ENCODE measurements at regions not wholly inside any gene's neighbourhood (a gene's known extent, or its start where the extent isn't known, plus 50 kb on each side); places are given as distances from the start of the nearest gene placed in this dataset.

DNA sequence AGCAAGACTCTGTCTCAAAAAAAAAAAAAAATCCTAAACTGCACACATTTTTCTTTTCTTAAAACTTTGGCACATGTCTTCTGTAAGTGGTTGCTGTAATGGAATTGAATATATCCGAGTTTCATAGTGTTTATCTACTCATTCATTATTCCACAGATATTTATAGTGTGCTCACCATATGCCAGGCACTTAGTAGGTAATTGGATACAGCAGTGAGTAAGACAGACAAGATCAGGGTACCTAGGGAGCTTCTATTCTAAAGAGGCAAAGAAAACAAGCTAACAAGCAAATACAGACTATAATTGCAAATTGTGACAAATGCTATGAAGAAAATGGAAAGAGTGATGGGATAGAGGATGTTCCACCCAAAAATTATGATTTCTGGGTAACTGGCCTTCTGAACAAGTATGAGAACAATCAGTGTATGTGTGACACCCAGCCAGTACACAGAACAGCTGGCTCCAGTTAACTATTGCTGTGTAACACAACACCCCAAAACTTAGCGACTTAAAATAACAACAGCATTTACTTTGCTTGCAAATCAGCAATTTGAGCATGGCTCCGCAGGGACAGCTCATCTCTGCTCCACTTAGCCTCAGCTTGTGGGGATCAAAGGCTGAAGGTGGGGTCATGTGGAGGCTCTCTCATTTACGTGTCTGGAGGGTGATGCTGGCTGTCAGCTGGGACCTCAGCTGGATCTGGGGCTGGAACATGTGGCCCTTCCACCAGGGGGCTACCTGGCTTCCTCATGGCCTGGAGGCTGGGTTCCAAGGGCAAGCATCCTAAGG lies 224.9 kb downstream of the INSIG2 start:
- DNase-seq = no peak
- H3K9me3 ChIP-seq = no peaks in the 10 kb centered on the region
- peaks cover 0 to 34% of the 10 kb centered on the region in 2 donors for H3K27me3 ChIP-seq
- H3K4me1 ChIP-seq = peaks cover 0 to 14% (median 0%) of the 10 kb centered on the region in 4 donors
- intact Hi-C loops (cut with DNase I; ENCODE audit: low total_unique reads) = no loop called here
- TF ChIP-seq, protein P1, sequence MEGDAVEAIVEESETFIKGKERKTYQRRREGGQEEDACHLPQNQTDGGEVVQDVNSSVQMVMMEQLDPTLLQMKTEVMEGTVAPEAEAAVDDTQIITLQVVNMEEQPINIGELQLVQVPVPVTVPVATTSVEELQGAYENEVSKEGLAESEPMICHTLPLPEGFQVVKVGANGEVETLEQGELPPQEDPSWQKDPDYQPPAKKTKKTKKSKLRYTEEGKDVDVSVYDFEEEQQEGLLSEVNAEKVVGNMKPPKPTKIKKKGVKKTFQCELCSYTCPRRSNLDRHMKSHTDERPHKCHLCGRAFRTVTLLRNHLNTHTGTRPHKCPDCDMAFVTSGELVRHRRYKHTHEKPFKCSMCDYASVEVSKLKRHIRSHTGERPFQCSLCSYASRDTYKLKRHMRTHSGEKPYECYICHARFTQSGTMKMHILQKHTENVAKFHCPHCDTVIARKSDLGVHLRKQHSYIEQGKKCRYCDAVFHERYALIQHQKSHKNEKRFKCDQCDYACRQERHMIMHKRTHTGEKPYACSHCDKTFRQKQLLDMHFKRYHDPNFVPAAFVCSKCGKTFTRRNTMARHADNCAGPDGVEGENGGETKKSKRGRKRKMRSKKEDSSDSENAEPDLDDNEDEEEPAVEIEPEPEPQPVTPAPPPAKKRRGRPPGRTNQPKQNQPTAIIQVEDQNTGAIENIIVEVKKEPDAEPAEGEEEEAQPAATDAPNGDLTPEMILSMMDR (IDR thresholded peaks at IDR 0.05) = no peak
- H3K36me3 ChIP-seq = no peaks in the 10 kb centered on the region
- H3K27ac ChIP-seq = no peak overlapping the region
- no peak overlapping the region for H3K4me3 ChIP-seq

DNA sequence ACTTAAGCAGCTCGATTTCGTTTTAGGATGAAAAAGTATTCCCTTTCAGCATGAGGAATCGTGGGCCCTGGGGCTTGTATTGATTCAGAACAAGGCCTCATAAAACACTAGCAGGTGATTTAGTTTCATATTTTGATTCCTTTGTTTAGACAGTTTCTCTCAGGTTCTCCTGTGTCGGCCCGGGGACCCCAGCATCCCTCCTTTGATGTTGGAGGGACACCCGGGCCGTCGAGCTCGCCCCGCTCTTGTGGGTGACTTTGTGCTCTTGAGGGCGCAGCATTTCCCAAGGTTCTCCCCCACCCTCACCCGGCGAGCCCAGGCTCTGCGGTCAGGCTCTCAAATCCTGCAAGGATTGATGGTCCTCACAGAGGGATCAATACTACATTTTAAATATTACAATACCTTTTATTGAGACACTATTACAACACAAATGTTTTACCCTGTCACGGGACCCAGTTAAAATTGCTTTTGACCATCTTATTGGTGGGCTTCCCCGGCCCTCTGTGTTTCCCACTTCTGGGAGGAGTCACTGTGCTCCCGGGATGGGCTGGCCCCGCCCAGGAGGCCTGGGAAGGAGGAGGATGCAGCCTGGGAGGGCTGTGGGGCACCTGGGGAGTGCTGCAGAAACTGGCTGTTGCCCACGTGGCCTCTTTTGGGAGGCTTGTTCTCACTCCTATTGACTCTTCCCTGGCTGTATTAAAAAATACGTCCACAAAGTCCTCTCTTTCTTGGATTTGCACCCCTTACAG lies 222.6 kb downstream of the INSIG2 start:
- DNase-seq = no peak
- Histone ChIP-seq H3K27ac (no peak overlapping the region), H3K4me1 (peaks cover 0 to 14% (median 0%) of the 10 kb centered on the region in 4 donors), H3K27me3 (peaks cover 0 to 38% of the 10 kb centered on the region in 2 donors), H3K36me3 (no peaks in the 10 kb centered on the region), H3K9me3 (no peaks in the 10 kb centered on the region), H3K4me3 (peak overlapping the region; percentile 47 to 58)
- intact Hi-C loops (cut with DNase I; ENCODE audit: low total_unique reads) = no loop called here
- TF ChIP-seq, protein P1 (IDR thresholded peaks at IDR 0.05) = no peak

DNA sequence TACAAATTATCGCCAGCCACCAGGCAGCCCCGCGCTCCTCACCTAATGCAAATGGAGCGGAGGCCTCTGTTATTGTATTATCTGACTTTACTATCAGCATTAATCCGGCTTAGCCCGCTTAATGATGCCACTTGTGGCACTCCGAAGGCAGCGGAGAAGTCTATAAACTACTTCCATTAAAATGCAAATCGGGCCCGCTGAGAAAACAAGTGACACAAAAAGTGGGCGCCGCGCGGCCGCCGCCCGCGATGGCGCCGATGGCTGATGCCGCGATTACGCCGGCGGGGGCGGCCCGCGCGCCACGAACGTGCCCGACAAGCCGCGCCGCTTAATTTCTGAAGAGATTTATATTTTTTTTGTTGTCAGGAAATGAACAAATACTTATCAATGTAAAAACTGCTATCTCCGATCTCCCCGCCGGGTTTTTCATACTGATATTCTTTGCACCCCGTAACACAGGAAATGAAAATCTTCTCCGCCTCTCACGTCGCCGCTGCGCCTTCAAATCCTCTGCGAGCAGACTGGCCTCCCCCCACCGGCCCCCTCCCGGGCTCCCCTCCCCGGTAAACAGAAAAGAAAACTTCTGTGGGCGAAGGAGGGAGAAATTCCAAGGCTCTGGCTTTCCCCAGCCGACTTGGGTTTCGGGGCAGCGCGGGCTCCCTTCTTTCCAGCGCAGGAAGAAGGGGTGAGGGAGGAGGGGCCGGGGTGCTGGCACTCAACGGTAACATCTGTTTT lies 221.8 kb downstream of the INSIG2 start:
- H3K27me3 ChIP-seq = peaks cover 0 to 38% of the 10 kb centered on the region in 2 donors
- H3K9me3 ChIP-seq = no peaks in the 10 kb centered on the region
- no peak overlapping the region for H3K27ac ChIP-seq
- TF ChIP-seq, protein P1 (IDR thresholded peaks at IDR 0.05) = no peak
- DNase-seq = no peak
- H3K4me1 ChIP-seq = peaks cover 0 to 14% (median 0%) of the 10 kb centered on the region in 4 donors
- peak overlapping the region; percentile 47 to 58 for H3K4me3 ChIP-seq
- no peaks in the 10 kb centered on the region for H3K36me3 ChIP-seq
- intact Hi-C loops (cut with DNase I; ENCODE audit: low total_unique reads) = no loop called here

DNA sequence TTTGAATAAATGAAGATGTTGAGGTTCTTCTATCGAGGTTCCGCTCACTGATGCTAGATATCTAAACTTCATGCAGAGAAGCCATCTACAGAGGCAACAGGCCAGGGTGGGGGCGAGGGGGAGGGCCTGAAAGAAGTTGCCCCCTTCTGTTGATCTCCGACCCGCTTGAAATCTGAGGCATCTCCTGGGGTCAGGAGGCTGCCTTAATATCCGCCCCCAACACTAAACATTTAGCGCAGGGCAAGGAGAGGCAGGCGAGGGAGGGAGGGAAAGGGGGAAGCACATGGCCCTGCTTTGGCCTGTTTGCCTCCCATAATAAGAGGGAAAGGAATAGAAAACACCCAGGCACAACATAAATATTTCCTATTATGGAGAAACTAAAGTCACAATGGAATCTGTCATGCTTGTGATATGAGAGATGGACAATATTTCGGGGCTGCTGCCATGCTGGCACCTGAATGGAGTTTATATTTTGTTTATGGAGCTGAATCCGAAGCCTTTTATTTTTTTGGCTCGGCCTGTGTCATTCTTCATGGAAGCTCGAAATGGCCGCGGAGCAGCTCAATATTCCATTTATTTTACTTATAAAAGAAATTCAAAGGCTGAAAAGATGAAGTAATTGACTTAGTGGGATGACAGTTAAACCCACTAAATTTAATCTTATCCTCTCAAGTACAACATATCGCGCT lies 221.1 kb downstream of the INSIG2 start:
- H3K4me1 ChIP-seq = peaks cover 0 to 14% (median 0%) of the 10 kb centered on the region in 4 donors
- H3K9me3 ChIP-seq = no peaks in the 10 kb centered on the region
- H3K27me3 ChIP-seq = peaks cover 0 to 38% of the 10 kb centered on the region in 2 donors
- intact Hi-C loops (cut with DNase I; ENCODE audit: low total_unique reads) = no loop called here
- TF ChIP-seq, protein P1 (IDR thresholded peaks at IDR 0.05) = no peak
- peak overlapping the region; percentile 47 to 58 for H3K4me3 ChIP-seq
- H3K36me3 ChIP-seq = no peaks in the 10 kb centered on the region
- H3K27ac ChIP-seq = no peak overlapping the region
- DNase-seq = no peak

DNA sequence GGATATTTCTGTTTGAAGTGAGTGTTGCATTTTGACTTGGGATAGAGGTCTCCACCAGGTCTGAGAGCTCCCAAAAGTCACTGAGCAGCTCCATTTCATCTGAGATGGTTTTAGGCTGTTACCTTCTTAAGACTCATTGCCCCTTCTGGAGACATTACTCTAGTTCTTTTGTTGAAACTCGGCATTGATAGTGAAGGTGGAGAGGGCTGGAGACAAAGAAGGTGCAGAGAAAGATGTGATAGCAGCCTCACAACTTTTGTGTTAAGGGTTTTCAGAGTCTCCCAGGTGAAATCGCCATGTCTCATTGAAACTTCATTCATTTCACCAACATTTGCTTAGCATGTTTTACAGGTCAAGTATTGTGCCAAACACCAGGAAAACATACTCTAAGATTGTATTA lies 219.6 kb downstream of the INSIG2 start:
- H3K9me3 ChIP-seq = no peaks in the 10 kb centered on the region
- H3K27me3 ChIP-seq = peaks cover 0 to 38% of the 10 kb centered on the region in 2 donors
- intact Hi-C loops (cut with DNase I; ENCODE audit: low total_unique reads) = no loop called here

More for the DNA sequence above, 219.6 kb downstream of the INSIG2 start:
- no peak overlapping the region for H3K27ac ChIP-seq
- H3K36me3 ChIP-seq = no peaks in the 10 kb centered on the region
- TF ChIP-seq, protein P1 (IDR thresholded peaks at IDR 0.05) = no peak
- no peak for DNase-seq
- H3K4me1 ChIP-seq = peaks cover 0 to 14% (median 0%) of the 10 kb centered on the region in 4 donors
- no peak overlapping the region for H3K4me3 ChIP-seq

Data from tibial artery (tissue), 4 donors.